Effector memory CD4-positive, alpha-beta T cell (primary cell): ENCODE measurements at regions not wholly inside any gene's neighbourhood (a gene's known extent, or its start where the extent isn't known, plus 50 kb on each side); places are given as distances from the start of the nearest gene placed in this dataset.

Experiments used
- DNase-seq, 3 donors: peaks; one replicate each; pipeline ENCODE4 v3.0.0-alpha.2; 2020
- H3K27ac ChIP-seq: 2 replicates; pipeline ENCODE4 v1.7.0; 2013; ENCODE audit warnings: mild to moderate bottlenecking, low read length, moderate library complexity; ENCODE audit not compliant: insufficient read depth, poor library complexity, severe bottlenecking
- H3K27me3 ChIP-seq: replicated peaks from 2 replicates; pipeline ENCODE4 v1.7.0; 2013; ENCODE audit warnings: mild to moderate bottlenecking, low read length; ENCODE audit not compliant: insufficient read depth, control insufficient read depth, poor library complexity, severe bottlenecking
- H3K36me3 ChIP-seq: 2 replicates; pipeline ENCODE4 v1.7.0; 2013; ENCODE audit warnings: mild to moderate bottlenecking, low read length, moderate library complexity; ENCODE audit not compliant: control insufficient read depth, insufficient read depth
- H3K4me1 ChIP-seq: 2 replicates; pipeline ENCODE4 v1.7.0; 2013; ENCODE audit warnings: low read length, mild to moderate bottlenecking; ENCODE audit not compliant: control insufficient read depth, insufficient read depth, poor library complexity, severe bottlenecking
- H3K4me3 ChIP-seq: 2 replicates; pipeline ENCODE4 v1.7.0; 2013; ENCODE audit warnings: low read length, low read depth, mild to moderate bottlenecking; ENCODE audit not compliant: insufficient read depth, poor library complexity, severe bottlenecking
- H3K9me3 ChIP-seq: 2 replicates; pipeline ENCODE4 v1.7.0; 2013; ENCODE audit warnings: mild to moderate bottlenecking, low read length, moderate library complexity; ENCODE audit not compliant: control insufficient read depth

DNA sequence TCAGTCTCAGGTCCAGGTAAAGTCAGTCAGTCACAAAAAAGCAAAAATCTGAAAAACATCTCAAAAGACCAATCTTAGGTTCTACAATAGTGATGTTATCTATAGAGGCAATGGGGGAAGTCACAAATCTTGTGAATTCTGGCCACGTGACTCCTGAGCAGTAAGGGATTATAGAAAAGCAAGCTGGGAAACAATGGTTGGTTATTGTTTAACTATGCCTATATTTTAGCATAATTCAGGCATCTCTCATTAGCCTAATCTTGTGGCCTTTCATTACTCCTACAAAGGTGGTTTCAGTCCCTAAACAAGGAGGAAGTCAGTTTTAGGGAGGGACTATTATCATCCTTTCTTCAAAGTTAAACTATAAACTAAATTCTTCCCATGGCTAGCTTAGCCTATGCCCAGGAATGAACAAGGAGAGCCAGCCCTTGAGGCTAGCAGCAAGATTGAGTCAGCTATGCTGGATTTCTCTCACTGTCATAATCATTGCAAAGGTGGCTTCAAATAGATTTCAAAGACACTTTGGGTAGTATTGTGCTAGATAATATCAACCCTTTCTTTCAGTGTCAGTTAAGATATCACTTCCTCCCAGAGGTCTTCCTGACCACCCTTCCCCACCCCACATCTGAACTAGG, 56.4 kb upstream of the ITGA6 start:
- Histone ChIP-seq H3K4me3 (no peak overlapping the region), H3K4me1 (no peaks in the 10 kb centered on the region), H3K27ac (no peak overlapping the region), H3K9me3 (no peaks in the 10 kb centered on the region), H3K27me3 (no peaks in the 10 kb centered on the region), H3K36me3 (no peaks in the 10 kb centered on the region)
- DNase-seq, result no peak

DNA sequence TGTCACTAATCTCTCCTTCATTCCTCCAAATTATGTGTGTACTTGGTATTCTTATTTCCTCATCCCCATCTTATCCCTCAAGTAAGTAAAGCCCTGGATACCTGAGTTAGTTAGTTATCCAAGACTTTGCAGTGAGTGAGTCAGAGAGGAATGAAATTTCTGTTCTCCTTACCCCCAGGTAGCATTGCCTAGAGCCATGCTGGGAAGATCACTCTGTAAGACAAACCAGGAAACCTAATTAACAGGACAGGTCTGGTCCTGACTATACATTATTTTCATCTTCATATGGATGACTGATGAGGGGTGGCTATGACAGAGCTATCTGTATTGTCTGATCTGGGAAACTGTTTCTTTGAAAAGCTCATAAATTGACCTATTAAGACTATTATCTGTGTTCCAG, 55.0 kb upstream of the ITGA6 start:
- Histone ChIP-seq H3K27me3 (no peaks in the 10 kb centered on the region), H3K4me1 (no peaks in the 10 kb centered on the region), H3K36me3 (no peaks in the 10 kb centered on the region), H3K9me3 (no peaks in the 10 kb centered on the region), H3K27ac (no peak overlapping the region), H3K4me3 (no peak overlapping the region)
- DNase-seq, result no peak

DNA sequence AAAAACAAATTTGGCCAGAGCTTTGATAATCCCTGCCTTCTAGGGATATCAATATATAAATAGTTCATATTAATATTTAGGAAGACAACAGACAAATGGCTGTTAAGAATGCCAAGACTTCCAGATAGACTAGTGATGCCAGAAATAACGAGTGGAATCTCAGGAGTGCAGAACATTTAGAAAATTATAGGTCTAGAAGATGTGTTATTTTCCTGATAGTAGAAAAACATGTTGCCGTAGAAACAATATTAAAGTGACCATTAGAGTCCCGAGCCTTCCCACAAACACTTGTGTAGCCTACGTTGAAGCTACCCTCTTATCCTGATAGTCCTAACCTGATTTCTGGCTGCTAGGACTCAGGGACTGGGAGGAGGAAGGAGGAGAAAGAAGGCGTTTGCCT, 54.3 kb upstream of the ITGA6 start:
- H3K27ac ChIP-seq, result no peak overlapping the region
- no peak overlapping the region for H3K4me3 ChIP-seq
- no peaks in the 10 kb centered on the region for H3K4me1 ChIP-seq
- H3K9me3 ChIP-seq, result no peaks in the 10 kb centered on the region
- H3K27me3 ChIP-seq, result no peaks in the 10 kb centered on the region
- no peak for DNase-seq
- H3K36me3 ChIP-seq, result no peaks in the 10 kb centered on the region

DNA sequence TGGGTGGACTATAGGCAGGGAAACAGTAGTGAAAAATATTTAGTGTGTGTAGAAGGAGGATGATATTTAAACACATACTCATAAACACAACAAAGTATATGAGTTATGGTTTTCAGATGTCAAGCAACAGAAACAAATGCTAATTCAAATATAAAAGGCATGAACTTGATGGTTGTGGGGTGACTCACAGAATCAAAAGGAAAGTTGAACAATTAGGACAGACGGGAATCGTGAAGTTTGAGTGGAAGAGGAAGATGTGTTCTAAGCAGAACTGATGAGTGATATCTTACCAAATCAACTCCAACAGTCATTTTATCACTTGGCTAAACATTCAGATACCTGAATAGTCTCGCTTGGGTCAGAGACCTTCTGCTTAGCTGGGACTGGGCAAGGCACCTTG, 53.6 kb upstream of the ITGA6 start:
- no peaks in the 10 kb centered on the region for H3K36me3 ChIP-seq
- H3K27ac ChIP-seq, result no peak overlapping the region
- DNase-seq, result no peak
- H3K4me1 ChIP-seq, result no peaks in the 10 kb centered on the region
- H3K27me3 ChIP-seq, result no peaks in the 10 kb centered on the region
- no peaks in the 10 kb centered on the region for H3K9me3 ChIP-seq
- no peak overlapping the region for H3K4me3 ChIP-seq

DNA sequence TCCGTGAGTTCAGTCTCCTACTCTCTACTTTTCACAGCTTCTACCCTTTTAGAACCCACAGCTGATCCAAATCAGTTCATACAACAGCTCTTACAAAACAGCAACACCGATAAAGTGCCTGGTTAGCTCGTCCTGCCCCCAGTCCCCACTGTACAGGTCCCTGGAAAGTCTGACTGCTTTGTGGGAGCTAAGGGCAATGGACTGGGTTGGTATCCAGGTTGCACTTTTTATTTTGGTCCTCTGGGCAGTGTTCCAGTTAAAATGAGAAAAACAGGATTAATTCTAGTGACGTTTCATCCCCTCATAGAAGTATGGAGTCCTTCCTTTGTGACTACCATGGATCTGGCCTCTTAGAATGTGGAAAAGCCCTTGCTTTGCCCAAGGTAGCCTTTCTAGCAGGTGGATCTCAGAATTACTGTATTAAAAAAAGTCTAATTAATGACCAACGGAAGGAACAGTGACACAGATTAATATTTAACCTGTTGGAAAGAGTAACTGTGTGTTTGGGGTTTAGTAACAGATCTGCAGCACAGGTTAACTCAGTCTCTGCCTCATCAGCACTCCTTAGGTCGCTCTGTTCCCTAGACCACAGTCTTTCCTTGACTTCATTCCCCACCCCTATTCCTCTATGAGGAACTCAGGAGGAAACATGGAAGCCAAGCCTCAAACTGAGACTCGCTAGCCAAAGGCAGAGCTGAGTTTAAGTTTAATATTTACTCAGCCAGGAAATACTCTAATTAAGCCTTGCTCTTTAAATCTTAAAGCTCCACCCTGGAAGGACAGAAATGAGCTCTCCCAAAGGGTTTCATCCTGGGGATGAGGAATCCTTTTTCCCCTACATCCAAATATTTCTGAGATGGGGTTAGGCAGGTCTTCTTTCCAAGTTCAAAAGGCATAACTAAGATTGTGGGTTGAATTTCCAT, 52.8 kb upstream of the ITGA6 start:
- Histone ChIP-seq H3K4me3 (no peak overlapping the region), H3K9me3 (no peaks in the 10 kb centered on the region), H3K4me1 (no peaks in the 10 kb centered on the region), H3K27ac (no peak overlapping the region), H3K36me3 (no peaks in the 10 kb centered on the region), H3K27me3 (no peaks in the 10 kb centered on the region)
- DNase-seq, result no peak

DNA sequence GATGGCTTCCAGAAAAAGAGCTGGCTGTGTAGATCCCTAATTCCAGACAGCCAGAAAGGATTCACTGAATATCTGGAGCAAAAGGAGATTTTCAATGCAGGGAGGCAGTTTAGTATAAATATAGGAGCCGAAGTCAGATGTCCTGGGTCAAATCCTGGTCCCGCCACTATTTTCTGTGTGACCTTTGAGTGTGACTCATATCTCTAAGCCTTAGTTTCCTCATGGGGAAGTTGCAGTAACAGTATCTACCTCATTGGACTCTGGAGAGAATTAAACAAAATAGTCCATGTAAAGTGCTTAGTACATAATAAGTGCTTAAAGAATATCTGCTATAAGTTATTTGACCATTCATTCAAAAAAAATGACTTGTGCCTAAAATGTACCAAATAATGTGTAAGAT, 52.1 kb upstream of the ITGA6 start:
- H3K4me3 ChIP-seq, result no peak overlapping the region
- no peak for DNase-seq
- no peaks in the 10 kb centered on the region for H3K9me3 ChIP-seq
- H3K27ac ChIP-seq, result no peak overlapping the region
- no peaks in the 10 kb centered on the region for H3K27me3 ChIP-seq
- no peaks in the 10 kb centered on the region for H3K4me1 ChIP-seq
- no peaks in the 10 kb centered on the region for H3K36me3 ChIP-seq

DNA sequence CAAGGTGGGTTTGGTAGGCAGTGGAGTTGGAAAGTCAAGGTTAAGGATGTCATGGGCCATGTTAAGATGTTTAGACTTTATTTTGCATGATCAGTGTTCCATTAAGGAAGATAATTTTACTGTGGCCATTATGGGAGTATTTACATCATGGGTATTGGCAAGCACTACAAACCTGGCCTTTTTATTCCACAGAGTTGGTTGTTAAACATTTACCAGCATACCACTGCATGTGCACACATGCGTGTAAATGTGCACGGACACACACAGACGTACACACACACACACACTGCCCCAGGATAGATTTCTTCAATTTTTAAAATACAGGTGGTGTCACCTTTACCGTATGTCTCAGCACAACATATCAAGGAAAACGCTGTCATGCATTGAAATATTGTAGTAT, 51.4 kb upstream of the ITGA6 start:
- Histone ChIP-seq H3K36me3 (no peaks in the 10 kb centered on the region), H3K4me3 (no peak overlapping the region), H3K27ac (no peak overlapping the region), H3K9me3 (no peaks in the 10 kb centered on the region), H3K27me3 (no peaks in the 10 kb centered on the region), H3K4me1 (no peaks in the 10 kb centered on the region)
- DNase-seq, result no peak

DNA sequence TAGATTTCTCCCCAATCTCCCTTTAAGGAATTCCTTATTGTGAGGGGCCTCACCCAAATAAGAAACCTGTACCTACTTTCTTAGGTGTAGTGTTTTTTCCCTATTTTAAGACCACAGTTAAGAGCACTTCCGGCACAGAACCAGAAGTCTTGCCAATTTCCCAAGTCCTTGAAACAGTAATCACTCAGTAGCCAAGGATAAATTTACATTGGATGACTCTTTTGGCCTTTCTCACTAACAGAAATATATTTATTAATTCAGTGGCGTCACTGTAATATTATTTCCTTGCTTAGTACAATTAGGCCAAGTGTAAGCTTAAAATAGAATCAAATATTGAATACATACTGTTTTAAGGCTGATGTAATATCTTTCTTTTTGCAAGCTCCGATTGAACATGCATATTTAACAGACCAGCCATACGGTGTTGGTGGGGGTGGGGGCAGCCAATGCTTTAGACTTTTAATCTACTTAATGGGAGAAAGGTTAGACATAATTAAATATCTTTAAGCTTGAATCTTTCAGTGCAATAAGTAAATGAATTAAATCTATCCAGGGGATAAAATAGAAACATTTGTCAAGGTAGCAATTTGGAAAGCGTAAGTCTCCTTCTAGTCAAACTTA, 50.8 kb upstream of the ITGA6 start:
- H3K9me3 ChIP-seq, result no peaks in the 10 kb centered on the region
- no peaks in the 10 kb centered on the region for H3K4me1 ChIP-seq
- no peak for DNase-seq
- H3K27ac ChIP-seq, result no peak overlapping the region
- no peaks in the 10 kb centered on the region for H3K36me3 ChIP-seq
- no peaks in the 10 kb centered on the region for H3K27me3 ChIP-seq
- H3K4me3 ChIP-seq, result no peak overlapping the region

DNA sequence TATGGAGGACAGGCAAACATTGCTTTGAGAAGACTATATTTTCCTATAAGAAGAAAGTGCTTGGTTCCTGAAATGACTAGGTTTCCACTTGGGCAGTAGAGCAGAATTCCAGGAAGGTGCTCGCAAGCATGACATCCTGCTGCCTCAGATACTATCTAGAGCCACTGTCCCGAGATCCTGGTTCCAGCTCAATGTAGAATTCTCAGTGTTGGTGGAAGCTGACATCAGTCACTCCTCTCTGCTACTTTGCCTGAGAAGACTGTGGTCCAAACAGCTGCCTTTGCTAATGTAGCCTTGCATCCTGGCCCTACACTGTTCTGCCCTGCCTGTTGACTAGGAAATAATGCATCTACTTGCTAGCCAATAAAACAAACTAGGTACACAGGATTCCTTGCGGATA, 50.0 kb upstream of the ITGA6 start:
- no peaks in the 10 kb centered on the region for H3K36me3 ChIP-seq
- DNase-seq, result no peak
- no peaks in the 10 kb centered on the region for H3K4me1 ChIP-seq
- no peaks in the 10 kb centered on the region for H3K9me3 ChIP-seq
- no peaks in the 10 kb centered on the region for H3K27me3 ChIP-seq
- no peak overlapping the region for H3K4me3 ChIP-seq
- no peak overlapping the region for H3K27ac ChIP-seq
